Iris pigment epithelial cell (primary cell): ENCODE measurements at regions not wholly inside any gene's neighbourhood (a gene's known extent, or its start where the extent isn't known, plus 50 kb on each side); places are given as distances from the start of the nearest gene placed in this dataset.
A peak's percentile ranks its signal among the peaks of the same experiment; 100 is the strongest.

Experiments
- DNase-seq: peaks from one replicate; pipeline ENCODE4 v3.0.0-alpha.2; 2011; ENCODE audit warnings: low read depth

DNA sequence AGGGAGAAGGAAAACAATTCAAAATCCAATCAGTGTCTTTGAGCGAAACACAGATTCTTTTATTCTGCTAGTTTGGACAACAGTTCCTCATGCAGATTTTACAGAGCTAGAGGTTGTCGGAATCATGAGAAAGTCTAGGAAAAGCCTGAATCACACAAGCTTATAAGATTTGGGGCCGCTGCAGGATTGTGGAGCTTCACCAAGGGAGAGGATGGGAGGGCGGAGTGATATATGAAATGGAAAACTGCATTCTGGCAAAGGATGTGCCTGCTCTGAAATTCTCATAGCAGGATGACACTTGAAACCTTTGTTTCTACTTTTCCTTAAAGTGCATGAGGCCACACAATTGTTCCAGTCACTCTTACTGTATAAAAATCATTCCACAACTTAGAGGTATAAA is 134.3 kb downstream of the OR2K2 start:
- no peak for DNase-seq

DNA sequence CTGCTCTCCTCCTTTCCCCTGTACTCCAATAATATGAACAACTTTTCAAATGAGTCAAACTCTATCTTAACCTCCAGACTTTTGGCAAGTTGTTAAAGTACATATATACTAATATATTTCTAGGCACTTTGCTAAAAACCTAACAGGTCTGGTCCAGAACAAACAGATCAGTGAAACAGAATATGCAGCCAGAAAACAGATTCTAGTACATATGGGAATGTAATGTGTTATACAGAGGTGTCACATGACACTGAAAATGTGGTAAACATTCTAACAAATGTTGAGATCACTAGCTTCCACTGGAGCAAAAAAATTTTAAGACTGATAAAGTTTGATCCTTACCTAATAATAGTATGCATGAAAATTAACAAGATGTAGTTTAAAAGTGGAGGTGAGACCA is 136.9 kb downstream of the OR2K2 start:
- no peak for DNase-seq

DNA sequence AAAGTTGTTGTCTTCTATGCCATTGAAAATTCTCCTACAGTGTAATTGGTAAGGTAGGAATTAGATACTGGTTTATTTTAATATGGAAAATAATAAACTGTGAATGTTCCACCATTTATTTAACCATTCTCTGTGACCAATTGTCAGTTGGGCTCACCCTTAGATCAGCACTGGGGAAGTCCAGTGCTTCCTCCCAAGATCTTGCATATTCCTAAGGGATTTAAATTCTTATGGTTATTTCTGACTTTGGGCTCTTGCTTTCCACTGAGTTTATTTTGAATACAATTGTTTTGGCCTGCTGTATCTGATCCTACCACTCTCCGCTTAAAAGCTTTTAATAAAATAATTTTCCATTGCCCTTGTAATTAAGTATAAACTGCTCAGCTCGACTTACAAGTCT is 137.4 kb downstream of the OR2K2 start:
- DNase-seq = no peak

DNA sequence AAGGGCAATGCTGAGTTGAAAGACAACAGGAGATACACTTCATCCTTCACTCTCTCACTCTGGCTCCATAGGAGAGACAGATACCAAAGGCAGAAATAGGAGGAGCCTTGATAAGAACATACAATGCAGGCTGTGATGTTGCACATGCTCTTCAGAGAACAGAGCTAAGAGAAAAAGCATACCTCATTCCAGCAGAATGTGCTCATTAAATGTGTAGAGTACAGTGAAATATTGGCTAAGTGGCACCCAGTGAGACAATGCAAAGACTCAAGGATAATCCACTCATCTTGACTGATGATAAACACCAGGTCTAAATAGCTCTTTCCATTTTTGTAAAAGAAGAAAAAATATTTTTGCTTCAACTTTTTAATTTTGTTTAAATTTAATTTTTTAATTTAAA is 139.7 kb downstream of the OR2K2 start:
- DNase-seq = peak; percentile 16

DNA sequence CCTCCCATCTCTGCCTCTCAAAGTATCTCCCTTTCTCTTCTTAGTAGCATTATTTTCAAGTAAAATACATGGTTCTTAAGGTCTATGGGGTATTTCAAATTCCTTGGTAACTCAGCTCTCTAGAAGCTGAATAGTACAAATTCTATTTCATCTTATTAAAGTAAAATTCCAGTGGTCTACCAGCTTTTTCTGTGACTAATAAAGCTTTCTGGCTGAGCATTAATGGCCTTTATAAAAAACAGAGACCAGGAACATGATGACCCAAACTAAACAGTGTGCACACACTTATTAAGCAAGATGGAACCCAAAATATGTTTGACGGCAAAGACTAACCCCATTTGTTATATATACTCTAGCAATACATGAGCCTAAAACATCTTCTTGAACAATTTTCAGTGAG is 142.6 kb downstream of the OR2K2 start:
- no peak for DNase-seq

DNA sequence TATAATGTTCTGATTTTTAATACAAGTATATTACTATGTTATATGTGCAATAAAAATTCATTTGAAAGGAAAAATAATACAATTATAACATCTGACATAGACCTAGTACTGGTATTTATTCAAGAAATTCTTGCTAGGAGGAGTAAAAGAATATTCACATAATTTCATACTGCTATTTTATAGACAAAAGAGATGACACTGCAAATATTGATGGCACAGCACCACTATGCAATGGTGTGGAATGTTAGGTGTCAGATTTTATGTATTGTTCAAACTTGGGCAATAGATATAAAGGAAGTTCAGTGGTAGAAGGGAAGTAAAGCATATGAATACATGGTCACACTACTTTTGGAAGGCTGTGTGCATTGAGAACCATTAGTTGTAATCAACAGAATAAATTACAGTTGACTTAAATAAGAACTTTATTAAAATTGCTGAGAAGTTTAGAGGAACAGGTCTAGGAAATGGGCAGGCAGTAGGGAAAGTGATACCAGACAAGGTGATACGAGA is 143.9 kb downstream of the OR2K2 start:
- no peak for DNase-seq

DNA sequence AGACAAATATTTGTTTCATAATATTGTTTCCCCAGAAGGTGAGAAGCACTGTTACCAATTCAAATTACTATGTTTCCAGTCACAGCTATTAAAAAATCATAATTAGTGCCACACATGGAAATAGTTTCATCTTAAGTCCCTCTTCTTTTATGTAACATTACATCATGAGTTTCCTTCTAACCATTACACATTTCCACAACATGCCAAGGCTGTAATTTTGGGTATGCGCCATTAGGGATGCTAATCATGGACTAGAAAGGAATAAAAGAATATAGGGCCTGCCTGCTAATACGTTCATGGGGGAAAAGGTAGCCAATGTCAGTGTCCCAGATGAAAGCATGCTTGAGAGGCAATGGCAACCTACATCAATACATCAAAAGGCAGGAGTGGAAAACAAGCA is 142.5 kb upstream of the LPAR1 start:
- DNase-seq = no peak

DNA sequence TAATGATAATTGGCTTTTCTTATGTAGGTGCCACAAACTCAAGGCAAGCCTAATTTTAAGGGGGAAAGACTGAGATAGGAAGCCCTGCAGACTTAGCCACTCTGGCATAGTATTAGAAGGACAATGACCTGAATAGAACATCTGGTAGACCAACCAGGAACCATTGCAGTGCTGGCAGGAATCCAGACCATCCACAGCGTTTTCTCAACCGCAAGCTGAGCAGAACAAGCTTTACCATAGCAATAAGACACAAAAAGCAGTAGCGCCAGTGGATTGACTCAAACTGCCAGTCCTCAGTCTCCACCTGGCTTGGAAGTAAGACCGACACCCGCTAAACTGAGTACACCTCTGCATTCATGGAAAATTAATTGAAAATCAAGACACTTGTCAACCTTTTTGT is 141.3 kb upstream of the LPAR1 start:
- no peak for DNase-seq

DNA sequence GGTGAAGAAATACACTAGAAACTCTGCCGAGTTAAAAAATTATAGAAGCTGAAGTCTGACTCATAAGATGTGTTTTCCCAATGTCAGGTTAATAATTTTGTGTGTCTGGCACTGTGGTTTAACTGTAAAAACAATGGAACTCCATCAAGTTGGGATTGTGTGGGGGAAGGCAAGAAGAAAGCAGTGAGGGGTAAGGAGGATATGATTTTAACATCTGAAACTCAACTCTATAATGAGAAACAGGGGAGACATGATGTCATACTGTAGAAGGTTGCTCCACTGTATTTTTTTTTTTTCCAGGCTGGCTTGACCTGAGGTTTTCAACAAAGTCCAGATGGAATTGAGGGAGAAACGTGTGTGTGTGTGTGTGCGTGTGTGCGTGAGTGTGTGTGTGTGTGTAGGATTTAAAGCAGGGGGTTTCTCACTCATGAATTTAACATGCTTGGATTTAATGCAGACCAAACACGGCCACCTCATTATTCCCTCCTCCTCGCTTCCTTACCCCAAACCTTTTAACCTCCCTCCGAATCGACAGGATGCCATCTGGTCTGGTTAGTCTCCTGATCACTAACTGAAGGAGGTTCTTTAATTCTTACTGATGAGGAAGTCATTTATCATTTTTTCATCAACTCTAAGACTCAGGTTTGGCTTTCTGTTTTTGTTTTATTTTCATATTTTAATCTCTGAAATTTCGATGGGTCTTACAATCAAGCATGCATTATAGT is 140.2 kb upstream of the LPAR1 start:
- DNase-seq = peak; percentile 69

DNA sequence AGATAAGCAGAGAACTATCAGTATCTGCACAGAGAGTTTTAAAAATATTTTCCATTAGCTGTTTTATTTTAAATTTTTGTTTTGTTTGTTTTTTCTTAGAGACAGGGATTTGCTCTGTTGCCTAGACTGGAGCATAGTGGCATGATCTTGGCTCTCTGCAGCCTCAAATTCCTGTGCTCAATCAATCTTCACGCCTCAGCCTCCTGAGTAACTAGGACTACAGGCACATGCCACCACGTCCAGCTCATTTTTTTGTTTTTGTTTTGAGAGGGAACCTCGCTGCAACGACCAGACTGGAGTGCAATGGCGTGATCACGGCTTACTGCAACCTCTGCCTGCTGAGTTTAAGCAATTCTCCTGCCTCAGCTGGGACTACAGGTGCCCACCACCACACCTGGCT is 138.2 kb upstream of the LPAR1 start:
- DNase-seq = no peak

DNA sequence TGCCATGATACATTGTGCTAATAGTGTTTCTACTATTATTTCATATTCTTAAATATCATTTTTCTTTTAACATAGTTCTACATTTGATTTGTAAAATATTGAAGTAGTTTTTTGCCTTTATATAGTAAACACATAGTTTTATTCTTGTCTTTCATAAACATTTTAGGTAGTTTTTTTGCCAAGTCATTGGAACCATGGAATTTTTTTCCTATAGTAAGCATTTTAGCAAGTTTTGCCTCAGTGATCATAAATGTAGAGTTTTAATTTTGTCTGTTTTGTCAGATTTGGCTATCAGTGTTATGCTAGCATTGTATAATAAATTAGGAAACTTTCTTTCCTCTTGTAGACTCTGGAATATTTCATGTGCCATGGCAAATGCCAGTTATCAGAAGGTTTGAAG is 137.1 kb upstream of the LPAR1 start:
- DNase-seq = no peak

DNA sequence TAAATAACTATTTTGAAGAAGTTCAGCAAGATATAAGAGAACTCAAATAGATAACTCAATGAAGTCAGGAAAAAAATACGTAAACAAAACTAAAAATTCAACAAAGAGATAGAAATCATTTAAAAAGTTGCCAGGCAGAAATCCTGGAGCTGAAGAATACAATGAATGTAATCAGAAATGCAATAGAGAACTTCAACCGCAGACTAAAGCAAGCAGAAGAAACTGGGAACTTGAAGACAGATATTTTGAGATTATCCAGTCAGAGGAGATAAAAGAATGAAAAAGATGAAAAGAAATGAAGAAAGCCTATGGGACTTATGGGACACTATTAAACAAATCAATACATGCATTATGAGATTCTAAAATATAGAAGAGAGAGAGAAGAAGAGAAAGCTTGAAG is 129.1 kb upstream of the LPAR1 start:
- DNase-seq = no peak

DNA sequence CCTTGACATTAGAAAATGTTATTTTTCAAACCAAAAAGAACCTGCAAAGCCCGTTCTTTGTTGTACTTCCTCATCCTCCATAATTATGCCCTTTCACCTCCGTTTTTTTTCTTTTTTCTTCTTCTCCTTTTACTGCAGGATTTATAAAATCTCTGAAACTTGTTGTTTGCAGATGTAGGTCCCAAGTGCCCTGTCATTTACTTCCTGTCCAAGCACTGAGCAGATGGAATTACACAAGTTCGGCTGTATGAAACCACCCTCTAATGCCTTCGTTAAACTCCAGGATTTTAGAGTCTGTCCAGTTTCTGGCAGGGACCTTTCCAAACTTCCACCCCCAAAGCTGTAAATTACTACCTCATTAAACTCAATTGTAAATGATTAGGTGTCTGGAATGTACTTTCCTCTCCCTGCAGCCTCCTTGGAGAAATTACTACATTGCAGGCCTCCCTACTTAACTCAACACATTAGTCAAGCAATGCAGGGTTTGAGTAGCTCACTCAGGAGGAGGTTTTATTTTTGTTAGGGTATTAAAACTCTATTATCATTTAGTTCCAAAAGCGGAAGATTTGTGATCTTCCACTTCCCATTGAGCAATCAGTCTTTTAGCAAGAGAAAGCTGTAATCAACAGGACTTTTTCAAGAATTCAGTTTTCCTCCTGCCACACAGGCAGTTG is 125.6 kb upstream of the LPAR1 start:
- peak; percentile 42 for DNase-seq

DNA sequence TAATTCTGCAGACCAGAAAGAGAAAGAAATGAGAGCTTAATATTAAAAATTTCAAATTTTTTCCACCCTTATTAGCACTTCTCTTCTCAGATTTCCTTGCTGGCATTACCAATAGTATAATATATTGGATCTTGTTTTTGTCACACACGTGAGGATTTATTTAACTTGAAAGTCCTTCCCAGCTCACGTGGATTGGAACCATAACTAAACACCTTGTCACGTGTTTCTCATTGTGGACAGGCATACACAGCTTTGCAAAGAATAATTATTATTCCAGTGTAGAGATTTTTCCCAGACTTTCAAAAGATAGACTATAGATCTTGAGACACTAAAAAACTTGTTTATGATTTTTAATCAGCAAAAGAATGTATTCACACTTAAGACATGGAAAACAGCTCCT is 123.8 kb upstream of the LPAR1 start:
- no peak for DNase-seq

DNA sequence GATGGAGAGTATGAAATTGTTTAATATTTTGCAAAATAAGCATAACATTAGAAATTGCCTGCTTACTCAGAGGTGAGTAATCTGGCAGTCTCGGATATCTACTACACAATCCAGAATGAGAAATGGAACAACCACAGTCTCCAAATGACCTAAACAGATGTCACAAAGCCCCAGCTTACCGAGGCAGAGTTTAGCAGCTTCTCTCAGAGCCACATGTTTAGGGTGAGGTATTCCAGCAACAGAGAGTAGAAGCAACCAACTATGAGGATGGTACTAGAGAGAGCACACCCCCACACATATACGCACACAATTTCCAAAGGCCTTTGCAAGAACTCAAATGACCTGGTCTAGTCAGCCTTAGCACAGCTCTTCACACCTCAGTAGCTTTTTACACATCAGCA is 122.7 kb upstream of the LPAR1 start:
- peak; percentile 88 for DNase-seq

DNA sequence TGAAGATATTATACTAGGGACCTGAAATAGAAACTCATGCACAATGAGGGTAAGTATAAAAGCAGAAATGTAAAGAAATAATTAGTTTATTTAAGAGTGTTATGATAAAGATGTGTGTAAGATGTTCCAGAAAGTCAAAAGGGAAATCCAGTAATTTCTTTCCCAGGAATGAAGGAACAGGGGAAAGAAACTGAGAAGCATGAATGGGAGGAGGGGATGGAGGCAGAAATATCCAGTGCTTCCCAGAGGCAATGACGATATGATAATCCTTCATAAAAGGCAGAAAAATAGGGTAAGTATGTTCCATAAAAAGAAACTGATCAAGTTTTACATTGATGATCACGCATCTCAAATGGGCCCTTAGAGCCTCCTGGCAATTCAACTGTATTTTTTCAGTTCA is 120.7 kb upstream of the LPAR1 start:
- no peak for DNase-seq

DNA sequence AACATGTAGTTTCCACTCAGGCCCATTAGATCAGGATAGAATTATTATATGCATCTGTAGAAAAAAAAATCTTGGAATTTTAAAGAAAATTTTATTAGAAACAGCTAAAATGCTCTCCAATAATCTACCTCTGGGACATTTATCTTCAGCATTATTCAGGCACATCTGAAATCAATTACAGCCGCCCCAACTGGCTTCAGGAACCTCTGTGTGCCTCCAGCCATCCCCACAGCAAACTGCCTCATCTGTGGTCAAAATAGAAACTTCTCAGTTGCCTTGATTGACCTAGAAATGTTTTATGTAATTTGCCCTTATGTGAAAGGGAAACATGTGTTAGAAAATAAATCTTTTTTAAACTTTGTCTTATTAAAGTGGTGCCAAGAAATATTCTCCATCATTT is 120.1 kb upstream of the LPAR1 start:
- peak; percentile 22 for DNase-seq

DNA sequence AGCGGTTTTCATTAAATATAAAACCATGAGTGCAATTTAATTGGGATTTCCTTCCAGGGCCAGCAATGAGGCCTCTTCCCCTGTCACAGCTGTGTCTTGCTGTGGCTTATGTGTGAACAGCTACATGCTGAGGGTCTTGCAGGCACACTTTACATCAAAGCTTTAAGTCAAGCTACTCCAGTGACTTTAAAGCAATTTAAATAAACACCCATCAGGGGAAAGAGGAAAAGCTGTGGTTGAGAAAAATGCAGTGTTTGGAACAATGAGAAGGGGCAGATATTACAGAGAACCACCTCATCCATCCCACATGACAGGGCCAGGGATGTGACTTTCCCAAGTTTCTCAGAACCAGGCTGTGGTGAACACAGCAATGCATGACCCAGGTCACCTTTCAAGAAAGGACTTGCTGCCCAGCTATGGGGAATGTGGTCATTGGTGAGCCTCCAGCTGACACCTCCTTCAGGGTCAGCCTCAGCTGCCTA is 115.9 kb upstream of the LPAR1 start:
- DNase-seq = no peak

DNA sequence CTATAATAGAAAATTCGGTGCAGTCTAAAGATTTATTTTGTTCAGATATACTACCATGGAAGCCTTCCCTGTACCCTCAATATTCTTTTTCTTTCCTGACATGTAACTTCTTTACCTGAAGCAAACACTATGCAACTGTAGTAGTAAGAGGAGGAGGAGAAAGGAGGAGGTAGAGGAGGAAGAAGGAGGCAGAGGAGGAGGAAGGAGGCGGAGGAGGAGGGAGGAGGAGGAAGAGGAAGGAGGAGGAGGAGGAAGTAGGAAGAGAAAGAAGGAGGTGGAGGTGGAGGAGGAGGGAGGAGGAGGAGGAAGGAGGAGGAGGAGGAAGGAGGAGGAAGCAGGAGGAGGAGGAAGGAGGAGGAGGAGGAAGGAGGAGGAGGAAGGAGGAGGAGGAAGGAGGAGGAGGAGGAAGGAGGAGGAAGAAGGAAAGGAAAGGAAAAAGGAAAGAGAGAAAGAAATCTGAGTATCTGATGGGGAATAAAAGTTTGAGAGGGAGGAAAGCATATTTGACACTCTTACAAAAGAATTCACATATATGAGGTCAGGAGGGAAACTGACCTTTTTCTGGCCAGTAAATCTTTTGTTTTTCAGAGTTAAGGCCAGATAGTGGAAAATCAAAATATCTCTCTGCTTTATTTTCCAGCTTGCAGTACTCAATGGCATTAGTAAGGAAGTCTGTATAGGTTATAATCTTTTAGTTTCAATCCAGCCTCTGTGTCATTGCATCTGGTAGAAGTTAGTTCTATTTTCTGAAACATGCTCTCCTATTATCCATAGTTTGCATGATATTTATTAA is 114.5 kb upstream of the LPAR1 start:
- no peak for DNase-seq

DNA sequence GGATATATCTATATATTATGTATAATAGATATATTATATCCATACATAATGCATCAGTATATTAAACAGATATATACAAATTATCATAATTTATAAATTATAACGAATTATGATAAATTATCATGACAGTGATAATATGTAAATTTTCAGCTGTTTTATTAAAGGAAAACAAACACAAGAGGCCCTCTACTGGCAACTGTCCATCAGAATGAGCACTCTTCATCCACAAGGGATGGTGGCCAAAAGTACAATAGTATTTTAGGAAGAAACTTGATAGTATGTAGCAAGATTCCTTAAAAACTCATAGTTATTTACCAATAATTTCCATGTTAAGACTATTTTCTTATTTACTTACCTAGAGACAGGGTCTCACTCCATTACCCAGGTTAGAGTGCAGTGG is 113.3 kb upstream of the LPAR1 start:
- no peak for DNase-seq

DNA sequence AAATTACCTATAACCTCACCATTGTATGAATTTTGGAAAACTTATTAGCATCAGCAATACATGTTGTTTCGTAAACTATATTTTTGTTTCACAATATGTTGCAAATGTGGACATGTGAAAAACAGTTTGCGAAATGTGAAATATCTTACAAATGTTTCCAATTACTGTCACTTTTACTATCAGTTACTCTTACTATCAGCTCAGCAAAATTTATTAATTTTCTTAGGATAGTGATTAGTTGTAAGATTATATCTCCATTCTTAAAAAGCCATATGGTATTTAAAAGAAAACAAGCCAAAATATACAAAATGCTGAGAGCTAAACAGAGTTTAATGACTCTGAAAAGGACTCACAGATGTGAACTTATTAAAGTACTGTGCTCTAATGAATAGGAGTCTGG is 111.9 kb upstream of the LPAR1 start:
- no peak for DNase-seq

DNA sequence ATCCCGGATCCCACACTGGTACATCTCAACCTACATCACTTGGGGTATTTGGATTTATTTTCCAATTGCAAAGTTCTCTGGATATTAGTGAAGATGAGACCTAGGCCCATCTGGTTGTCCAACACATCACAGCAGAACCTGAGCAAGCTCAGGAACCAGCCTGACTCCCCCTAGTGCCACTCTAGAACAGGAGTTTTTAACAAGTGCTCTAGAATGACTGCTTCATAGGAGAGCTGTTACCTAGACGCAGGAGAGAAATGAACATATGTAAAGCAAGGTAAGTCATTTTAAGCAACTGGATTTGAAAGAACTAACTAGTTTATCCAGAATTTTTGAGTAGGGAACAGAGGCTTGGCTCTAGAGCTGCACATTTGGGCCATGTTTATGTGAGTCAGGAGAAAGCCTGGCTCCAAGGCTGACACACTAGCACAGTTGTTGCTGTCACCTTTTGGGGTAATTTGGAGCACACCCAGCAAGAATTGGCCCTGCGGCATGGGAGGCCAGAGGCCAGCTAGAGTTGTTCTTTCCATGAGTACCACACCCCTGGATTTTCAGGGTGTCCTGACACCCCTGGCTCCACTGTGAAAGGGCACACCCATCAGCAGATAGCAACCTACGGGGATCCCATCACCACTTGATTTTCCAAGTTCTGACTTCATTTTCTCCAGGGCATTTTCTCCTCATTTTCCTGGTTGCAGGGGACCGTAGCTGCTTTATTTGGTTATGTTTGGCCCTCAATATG is 110.9 kb upstream of the LPAR1 start:
- DNase-seq = no peak
